K562 (cell line): ENCODE measurements at regions not wholly inside any gene's neighbourhood (a gene's known extent, or its start where the extent isn't known, plus 50 kb on each side); places are given as distances from the start of the nearest gene placed in this dataset.

Experiments used
- ATAC-seq: fragments of 200-7000 bp; cut with Tn5 transposase; 3 replicates; pipeline ENCODE4 v1.9.1; 2020; ENCODE audit warnings: moderate library complexity
- BruUV-seq: library from RNA; stranded (reverse); fragments of 400-500 nt; replicated peaks from 2 replicates; lab custom pipeline; 2021; lab: Mats Ljungman, UMichigan
- CTCF ChIA-PET: fragments of 300-600 bp; formaldehyde crosslinking; extraction: SDS; loops from one replicate; lab custom pipeline; 2021; ENCODE audit warnings: low intra/inter-chr PET ratio; lab: Yijun Ruan, JAX
- POLR2A ChIA-PET: fragments of 300-600, 350-650 bp; sonication (Branson Sonifier 250); formaldehyde crosslinking; extraction: SDS; loops from one replicate; lab custom pipeline; 2021; ENCODE audit warnings: antibody characterized with exemption, inconsistent platforms; lab: Yijun Ruan, JAX
- DNase-seq, 4 experiments: peaks; one replicate each; pipeline versions ENCODE4 v3.0.0 to v3.0.0-alpha.2; 2011 to 2018; ENCODE audit warnings: low spot score in 3 of 4, mixed read lengths in 3 of 4; ENCODE audit errors: extremely low read depth in 1 of 4
- FAIRE-seq: peaks from 2 replicates; lab custom pipeline; 2011; peaks lifted over from hg19 to GRCh38; lab: Jason Lieb, UNC
- H2AFZ ChIP-seq: 2 replicates; pipeline ENCODE4 v1.6.0; 2011; ENCODE audit warnings: low read depth, low read length, control low read depth, inconsistent platforms
- H3K27ac ChIP-seq: fragments of 200-600 bp; 3 replicates; pipeline ENCODE4 v1.8.0; 2011; ENCODE audit warnings: low read depth, mild to moderate bottlenecking, control low read depth, inconsistent platforms, low read length, moderate library complexity, mixed read lengths; ENCODE audit errors: extremely low read depth
- H3K27me3 ChIP-seq, 2 experiments: fragments of 300-600 bp in 1 of 2; 2 replicates in 1 of 2; 3 replicates in 1 of 2; pipeline versions ENCODE4 v1.6.0 to v1.8.0; 2011; ENCODE audit warnings: inconsistent platforms in 2 of 2, low read length in 2 of 2, mild to moderate bottlenecking in 1 of 2, mixed read lengths in 1 of 2, moderate library complexity in 1 of 2; ENCODE audit not compliant: control insufficient read depth in 2 of 2, insufficient read depth in 2 of 2
- H3K36me3 ChIP-seq: fragments of 300-600 bp; 3 replicates; pipeline ENCODE4 v1.8.0; 2011; ENCODE audit warnings: mild to moderate bottlenecking, low read length, inconsistent platforms; ENCODE audit not compliant: control insufficient read depth, insufficient read depth
- H3K4me1 ChIP-seq, 2 experiments: fragments of 200-600 bp in 1 of 2; replicated peaks in 1 of 2; 2 replicates in 1 of 2; 3 replicates in 1 of 2; pipeline versions ENCODE4 v1.5.1 to v1.8.0; 2011; ENCODE audit warnings: inconsistent platforms in 2 of 2, low read length in 2 of 2, mild to moderate bottlenecking in 1 of 2, mixed read lengths in 1 of 2, moderate library complexity in 1 of 2; ENCODE audit not compliant: control insufficient read depth in 2 of 2, insufficient read depth in 2 of 2
- H3K4me2 ChIP-seq: 2 replicates; pipeline ENCODE4 v1.6.1; 2011; ENCODE audit warnings: low read length, control low read depth, inconsistent platforms, mixed read lengths; ENCODE audit not compliant: insufficient read depth
- H3K4me3 ChIP-seq: fragments of 200-600 bp; sonication (generic), shearing (Covaris generic); 2 replicates; pipeline ENCODE4 v1.5.1; 2016; ENCODE audit warnings: control low read depth, inconsistent platforms
- H3K79me2 ChIP-seq: fragments of 200-600 bp; 3 replicates; pipeline ENCODE4 v1.8.0; 2011; ENCODE audit warnings: low read length, inconsistent platforms; ENCODE audit not compliant: control insufficient read depth, insufficient read depth
- H3K9ac ChIP-seq, 2 experiments: 2 replicates each; pipeline versions ENCODE4 v1.6.0 to v1.6.1; 2011; ENCODE audit warnings: low read depth in 2 of 2, low read length in 2 of 2, control low read depth in 1 of 2, inconsistent platforms in 1 of 2, mild to moderate bottlenecking in 1 of 2, mixed read lengths in 1 of 2; ENCODE audit not compliant: insufficient read depth in 1 of 2
- H3K9me1 ChIP-seq: one replicate; pipeline ENCODE4 v1.6.0; 2011; ENCODE audit warnings: inconsistent platforms, mild to moderate bottlenecking, low read length, moderate library complexity; ENCODE audit not compliant: control insufficient read depth, insufficient read depth
- H3K9me3 ChIP-seq: replicated peaks from 2 replicates; pipeline ENCODE4 v1.5.1; 2011; ENCODE audit warnings: low read depth, low read length, inconsistent platforms; ENCODE audit not compliant: control insufficient read depth, insufficient read depth
- H4K20me1 ChIP-seq: replicated peaks from 2 replicates; pipeline ENCODE4 v1.6.1; 2011; ENCODE audit warnings: low read length, inconsistent platforms, mixed read lengths; ENCODE audit not compliant: control insufficient read depth, insufficient read depth
- CUX1 ChIP-seq: fragments of 200-800 bp; sonication (Bioruptor generic); IDR thresholded peaks from 2 replicates; pipeline ENCODE4 v1.6.1; 2016; ENCODE audit warnings: missing genetic modification characterization, missing compliant biosample characterization
- FOXA3 ChIP-seq, 2 experiments: fragments of 450-650 bp in 1 of 2; sonication (generic) in 1 of 2; formaldehyde crosslinking; IDR thresholded peaks in 1 of 2; conservative IDR thresholded peaks in 1 of 2; 2 replicates each; pipeline versions ENCODE4 v1.4.0 to v1.8.0; 2020 to 2022; ENCODE audit warnings: mild to moderate bottlenecking in 2 of 2, missing genetic modification reagents in 1 of 2
- ILF3 ChIP-seq: fragments of 450-650 bp; IDR thresholded peaks from 2 replicates; pipeline ENCODE4 v1.6.1; 2018; ENCODE audit warnings: antibody characterized with exemption, mild to moderate bottlenecking, moderate library complexity, borderline replicate concordance
- MEF2D ChIP-seq: conservative IDR thresholded peaks from 2 replicates; pipeline ENCODE4 v1.6.1; 2016; ENCODE audit warnings: low read depth, missing genetic modification characterization, missing compliant biosample characterization
- NCOR1 ChIP-seq: fragments of 450-650 bp; IDR thresholded peaks from 2 replicates; pipeline ENCODE4 v1.6.1; 2016; ENCODE audit warnings: mild to moderate bottlenecking, moderate library complexity
- NFE2L1 ChIP-seq: fragments of 450-650 bp; IDR thresholded peaks from 2 replicates; pipeline ENCODE4 v1.6.1; 2016; ENCODE audit warnings: missing genetic modification characterization, low read depth, mild to moderate bottlenecking, missing compliant biosample characterization, moderate library complexity, borderline replicate concordance
- PCBP2 ChIP-seq: fragments of 200-400 bp; formaldehyde crosslinking; IDR thresholded peaks from 2 replicates; pipeline ENCODE4 v1.6.1; 2018; ENCODE audit warnings: low read length, low read depth, mild to moderate bottlenecking, moderate library complexity; ENCODE audit not compliant: poor library complexity, severe bottlenecking
- RBM14 ChIP-seq: fragments of 200-400 bp; formaldehyde crosslinking; IDR thresholded peaks from 2 replicates; pipeline ENCODE4 v1.6.1; 2018; ENCODE audit warnings: low read depth, mild to moderate bottlenecking, low read length, moderate library complexity, borderline replicate concordance; ENCODE audit not compliant: insufficient read depth
- STAT5A ChIP-seq: IDR thresholded peaks from 2 replicates; pipeline ENCODE4 v1.6.1; 2012; ENCODE audit warnings: low read length, inconsistent platforms, borderline replicate concordance
- TCF7 ChIP-seq: sonication (generic); IDR thresholded peaks from 2 replicates; pipeline ENCODE4 v1.6.1; 2016; ENCODE audit warnings: antibody characterized with exemption, borderline replicate concordance
- ZNF165 ChIP-seq: fragments of 250-450 bp; sonication (Bioruptor Pico); IDR thresholded peaks from 2 replicates; pipeline ENCODE4 v1.4.0; 2020; ENCODE audit warnings: borderline replicate concordance
- ZNF583 ChIP-seq: fragments of 250-450 bp; sonication (Bioruptor Pico); IDR thresholded peaks from 2 replicates; pipeline ENCODE4 v1.4.0; 2020
- ZNF717 ChIP-seq: fragments of 250-450 bp; sonication (Bioruptor Pico); IDR thresholded peaks from 2 replicates; pipeline ENCODE4 v1.5.0; 2021
- WGBS: fragments of 100-300 bp; shearing (Covaris generic); methylation state at CpG from one replicate; pipeline ENCODE4 v1.1.6; 2016; ENCODE audit warnings: low coverage, mixed read lengths; ENCODE audit not compliant: insufficient coverage; ENCODE audit errors: missing lambda C conversion rate; 5-methylcytosine and 5-hydroxymethylcytosine counted together
- in situ Hi-C: fragments of 300-500 bp; cut with MboI; formaldehyde crosslinking; loops from 4 replicates; pipeline ENCODE4 v1.15.0; 2018; ENCODE audit warnings: inconsistent platforms, mixed read lengths
- intact Hi-C: fragments of 100-400 bp; cut with micrococcal nuclease; formaldehyde crosslinking; loops from 2 replicates; pipeline ENCODE4 v1.14.2; 2022

DNA sequence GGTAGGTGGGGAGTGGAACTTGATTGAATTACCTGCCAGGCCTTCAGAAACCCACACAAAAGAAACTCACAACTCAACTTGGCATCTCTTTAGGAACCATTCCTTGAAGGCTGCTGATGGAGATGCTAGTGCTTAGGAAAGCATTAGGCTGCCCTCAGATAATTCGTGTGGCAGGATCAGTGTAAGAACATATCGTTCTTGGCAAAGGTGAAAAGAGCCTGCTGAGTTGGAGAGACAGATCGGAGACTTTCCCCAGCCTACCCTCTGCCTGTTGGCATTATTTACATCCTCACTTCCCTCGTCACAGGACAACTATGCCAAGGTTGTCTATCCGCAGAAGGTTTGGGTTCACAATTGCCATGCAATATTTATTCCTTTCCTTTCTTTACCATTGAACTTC is 120.0 kb upstream of the HS3ST3A1 start:
- TF ChIP-seq ILF3 (no peak), TCF7 (no peak), STAT5A (no peak), RBM14 (no peak), NCOR1 (no peak), MEF2D (tag) (no peak), ZNF583 (CRISPR knock-in tag) (no peak), FOXA3 (CRISPR knock-in tag; conservative IDR thresholded peaks at IDR 0.05 in 1 of 2, IDR thresholded peaks at IDR 0.05 in 1 of 2) (no peak), ZNF717 (CRISPR knock-in tag) (no peak), ZNF165 (no peak), CUX1 (CRISPR knock-in tag) (no peak), NFE2L1 (no peak), PCBP2 (no peak)
- no peak overlapping the region for H3K27ac ChIP-seq
- no peak overlapping the region for H3K9ac ChIP-seq
- no peaks in the 10 kb centered on the region for H3K9me1 ChIP-seq
- no peak overlapping the region for H3K4me3 ChIP-seq
- CTCF ChIA-PET, result no interaction called here
- 0% methylated on average over 5 of the region's 5 CpGs for WGBS
- H3K79me2 ChIP-seq, result no peaks in the 10 kb centered on the region
- H3K27me3 ChIP-seq, result no peaks in the 10 kb centered on the region; a peak in 1 of 5 replicates
- POLR2A ChIA-PET, result no interaction called here
- H3K9me3 ChIP-seq, result no peaks in the 10 kb centered on the region
- no peaks in the 10 kb centered on the region for H3K4me1 ChIP-seq
- FAIRE-seq (no peak), ATAC-seq (no peak), DNase-seq (no peak)
- intact Hi-C loops (no loop called here), in situ Hi-C loops (no loop called here)
- BruUV-seq, result no TSS peak
- H4K20me1 ChIP-seq, result no peaks in the 10 kb centered on the region
- no peak overlapping the region for H2AFZ ChIP-seq
- no peak overlapping the region for H3K4me2 ChIP-seq
- no peaks in the 10 kb centered on the region for H3K36me3 ChIP-seq
